ENCODE measurements at regions not wholly inside any gene's neighbourhood (a gene's known extent, or its start where the extent isn't known, plus 50 kb on each side); places are given as distances from the start of the nearest gene placed in this dataset.

- no peak overlapping the region for H3K27ac ChIP-seq (ENCODE audit: low read length)
- H3K9me3 ChIP-seq (ENCODE audit: control insufficient read depth, insufficient read depth, low read depth, low read length): no peaks in the 10 kb centered on the region
- POLR2A ChIA-PET: no interaction called here
- in situ Hi-C loops (cut with HindIII; ENCODE audit: low pct_unique_long_range_greater_than_20kb, low sequenced_read_pairs): no loop called here
- CTCF ChIA-PET: no interaction called here
- no peaks in the 10 kb centered on the region for H3K4me1 ChIP-seq (ENCODE audit: control insufficient read depth, insufficient read depth, low read length)
- intact Hi-C loops (cut with micrococcal nuclease; ENCODE audit: unreplicated experiment): no loop called here
- DNase-seq (ENCODE audit: low read depth, low spot score) (no peak), ATAC-seq (no peak)
- no peak overlapping the region for H3K4me3 ChIP-seq (ENCODE audit: low read depth in 2 of 2, low read length in 2 of 2)
- BruUV-seq (replicated peaks): no TSS peak
- no peaks in the 10 kb centered on the region for H3K27me3 ChIP-seq (ENCODE audit: control insufficient read depth, insufficient read depth, low read length)
- H3K36me3 ChIP-seq (ENCODE audit: control insufficient read depth, insufficient read depth, low read length): no peaks in the 10 kb centered on the region
- TF ChIP-seq POLR2AphosphoS5 (IDR thresholded peaks at IDR 0.05; ENCODE audit: low read depth, low read length): no peak
- TF ChIP-seq TCF7L2 (IDR thresholded peaks at IDR 0.05; ENCODE audit: low read depth, low read length): no peak
- TF ChIP-seq SIN3A (IDR thresholded peaks at IDR 0.05; ENCODE audit: borderline replicate concordance, insufficient read depth, low read depth, low read length): no peak
- TF ChIP-seq REST (IDR thresholded peaks at IDR 0.05; ENCODE audit: insufficient read depth in 1 of 2, low read depth in 2 of 2, low read length in 1 of 2): no peak
- TF ChIP-seq CTCF (IDR thresholded peaks at IDR 0.05): no peak
These were observed 101.0 kb upstream of the IRX5 start for GRCh38 chr16:54829691-54830090.

- intact Hi-C loops (cut with micrococcal nuclease; ENCODE audit: unreplicated experiment) (no loop called here), in situ Hi-C loops (cut with HindIII; ENCODE audit: low pct_unique_long_range_greater_than_20kb, low sequenced_read_pairs) (no loop called here)
- H3K36me3 ChIP-seq (ENCODE audit: control insufficient read depth, insufficient read depth, low read length): no peaks in the 10 kb centered on the region
- no TSS peak for BruUV-seq (replicated peaks)
- no peak for ATAC-seq
- H3K4me3 ChIP-seq (ENCODE audit: low read depth in 2 of 2, low read length in 2 of 2): no peak overlapping the region
- TF ChIP-seq CTCF (IDR thresholded peaks at IDR 0.05) (no peak), SIN3A (IDR thresholded peaks at IDR 0.05; ENCODE audit: borderline replicate concordance, insufficient read depth, low read depth, low read length) (no peak), POLR2AphosphoS5 (IDR thresholded peaks at IDR 0.05; ENCODE audit: low read depth, low read length) (no peak)
- no peaks in the 10 kb centered on the region for H3K9me3 ChIP-seq (ENCODE audit: control insufficient read depth, insufficient read depth, low read depth, low read length)
- ChIA-PET CTCF (no interaction called here), POLR2A (no interaction called here)
- no peaks in the 10 kb centered on the region for H3K27me3 ChIP-seq (ENCODE audit: control insufficient read depth, insufficient read depth, low read length)
- no peak for DNase-seq (ENCODE audit: low read depth, low spot score)
- H3K27ac ChIP-seq (ENCODE audit: low read length): no peak overlapping the region
- H3K4me1 ChIP-seq (ENCODE audit: control insufficient read depth, insufficient read depth, low read length): no peaks in the 10 kb centered on the region; the same call in 1 of the 2 replicates
These were observed 107.8 kb upstream of the IRX5 start for GRCh38 chr16:54822892-54823291.
